Astrocyte (in vitro differentiated cells and primary cell): ENCODE measurements at regions not wholly inside any gene's neighbourhood (a gene's known extent, or its start where the extent isn't known, plus 50 kb on each side); places are given as distances from the start of the nearest gene placed in this dataset.

Experiments
- DNase-seq: peaks from one replicate; pipeline ENCODE4 v3.0.0-alpha.2; 2010; ENCODE audit warnings: low read depth
- FAIRE-seq: peaks from 2 replicates; lab custom pipeline; 2011; peaks lifted over from hg19 to GRCh38; lab: Jason Lieb, UNC
- H2AFZ ChIP-seq: 2 replicates; pipeline ENCODE4 v1.6.0; 2012; ENCODE audit warnings: low read depth, low read length, inconsistent platforms
- H3K27ac ChIP-seq: 2 replicates; pipeline ENCODE4 v1.5.1; 2011; ENCODE audit warnings: low read depth, low read length, inconsistent platforms
- H3K27me3 ChIP-seq: 2 replicates; pipeline ENCODE4 v1.6.0; 2011; ENCODE audit warnings: low read length, inconsistent platforms; ENCODE audit not compliant: insufficient read depth
- H3K36me3 ChIP-seq: 2 replicates; pipeline ENCODE4 v1.5.1; 2011; ENCODE audit warnings: low read length, inconsistent platforms; ENCODE audit not compliant: insufficient read depth
- H3K4me1 ChIP-seq: 2 replicates; pipeline ENCODE4 v1.5.1; 2011; ENCODE audit warnings: low read length, inconsistent platforms; ENCODE audit not compliant: insufficient read depth
- H3K4me2 ChIP-seq: 2 replicates; pipeline ENCODE4 v1.6.0; 2012; ENCODE audit warnings: low read length, inconsistent platforms
- H3K4me3 ChIP-seq: 2 replicates; pipeline ENCODE4 v1.5.1; 2011; ENCODE audit warnings: low read depth, mild to moderate bottlenecking, low read length, inconsistent platforms; ENCODE audit not compliant: insufficient read depth
- H3K79me2 ChIP-seq: 2 replicates; pipeline ENCODE4 v1.6.0; 2012; ENCODE audit warnings: mild to moderate bottlenecking, low read length, inconsistent platforms; ENCODE audit not compliant: insufficient read depth
- H3K9ac ChIP-seq: 2 replicates; pipeline ENCODE4 v1.6.0; 2012; ENCODE audit warnings: mild to moderate bottlenecking, low read length, inconsistent platforms
- H3K9me3 ChIP-seq: 2 replicates; pipeline ENCODE4 v1.5.1; 2012; ENCODE audit warnings: low read depth, mild to moderate bottlenecking, low read length, inconsistent platforms; ENCODE audit not compliant: insufficient read depth
- H4K20me1 ChIP-seq: 2 replicates; pipeline ENCODE4 v1.6.0; 2012; ENCODE audit warnings: low read length, inconsistent platforms; ENCODE audit not compliant: insufficient read depth
- H3K27ac Mint-ChIP-seq: one replicate; pipeline ENCODE4 v1.8.0; 2021; ENCODE audit warnings: mild to moderate bottlenecking, mixed read lengths; ENCODE audit not compliant: unreplicated experiment
- H3K27me3 Mint-ChIP-seq: one replicate; pipeline ENCODE4 v1.8.0; 2021; ENCODE audit warnings: low read depth, mixed read lengths; ENCODE audit not compliant: unreplicated experiment
- H3K36me3 Mint-ChIP-seq: one replicate; pipeline ENCODE4 v1.8.0; 2021; ENCODE audit warnings: low read depth, mixed read lengths; ENCODE audit not compliant: unreplicated experiment
- H3K4me1 Mint-ChIP-seq: one replicate; pipeline ENCODE4 v1.8.0; 2021; ENCODE audit warnings: low read depth, mixed read lengths; ENCODE audit not compliant: unreplicated experiment
- H3K4me3 Mint-ChIP-seq: one replicate; pipeline ENCODE4 v1.8.0; 2021; ENCODE audit warnings: mild to moderate bottlenecking, moderate library complexity, mixed read lengths; ENCODE audit not compliant: unreplicated experiment
- H3K9me3 Mint-ChIP-seq: one replicate; pipeline ENCODE4 v1.8.0; 2021; ENCODE audit warnings: mild to moderate bottlenecking, mixed read lengths; ENCODE audit not compliant: unreplicated experiment
- CTCF ChIP-seq: IDR thresholded peaks from 2 replicates; pipeline ENCODE4 v1.5.1; 2011; ENCODE audit warnings: low read depth, mild to moderate bottlenecking, inconsistent platforms, low read length, moderate library complexity; ENCODE audit not compliant: insufficient read depth
- EZH2 ChIP-seq: IDR thresholded peaks from 2 replicates; pipeline ENCODE4 v1.6.1; 2012; ENCODE audit warnings: mild to moderate bottlenecking, low read length, inconsistent platforms; ENCODE audit not compliant: insufficient read depth

GRCh38 chr4:71664366-71664765, 119.5 kb downstream of the GC start:
- H3K79me2 ChIP-seq = no peaks in the 10 kb centered on the region

GRCh38 chr4:71663780-71664179, 120.1 kb downstream of the GC start:
- Histone ChIP-seq H3K4me3 (no peak overlapping the region), H3K27ac (no peak overlapping the region), H3K27me3 (no peaks in the 10 kb centered on the region), H3K36me3 (no peaks in the 10 kb centered on the region), H4K20me1 (no peaks in the 10 kb centered on the region), H2AFZ (no peak overlapping the region), H3K4me1 (no peaks in the 10 kb centered on the region), H3K4me2 (no peak overlapping the region), H3K79me2 (no peaks in the 10 kb centered on the region), H3K9ac (no peak overlapping the region), H3K9me3 (no peaks in the 10 kb centered on the region)
- Mint-ChIP-seq H3K9me3 (no peaks in the 10 kb centered on the region), H3K27me3 (no peaks in the 10 kb centered on the region), H3K4me3 (no peak overlapping the region), H3K27ac (no peak overlapping the region), H3K36me3 (no peaks in the 10 kb centered on the region), H3K4me1 (peaks cover 6% of the 10 kb centered on the region)
- FAIRE-seq (no peak), DNase-seq (no peak)
- no peak for TF ChIP-seq EZH2
- TF ChIP-seq CTCF = no peak

More at GRCh38 chr4:71664366-71664765, 119.5 kb downstream of the GC start:
- H4K20me1 ChIP-seq = no peaks in the 10 kb centered on the region
- DNase-seq (no peak), FAIRE-seq (peak; percentile 17)
- H3K36me3 ChIP-seq = no peaks in the 10 kb centered on the region
- no peak overlapping the region for H3K4me3 ChIP-seq
- H3K4me1 ChIP-seq = no peaks in the 10 kb centered on the region
- Mint-ChIP-seq H3K4me3 (no peak overlapping the region), H3K36me3 (no peaks in the 10 kb centered on the region), H3K27ac (no peak overlapping the region), H3K4me1 (peaks cover 6% of the 10 kb centered on the region), H3K27me3 (no peaks in the 10 kb centered on the region), H3K9me3 (no peaks in the 10 kb centered on the region)
- H2AFZ ChIP-seq = no peak overlapping the region
- H3K9ac ChIP-seq = no peak overlapping the region
- TF ChIP-seq EZH2 = no peak
- no peak for TF ChIP-seq CTCF
- H3K9me3 ChIP-seq = no peaks in the 10 kb centered on the region
- H3K27me3 ChIP-seq = no peaks in the 10 kb centered on the region
- H3K4me2 ChIP-seq = no peak overlapping the region
- no peak overlapping the region for H3K27ac ChIP-seq

- Mint-ChIP-seq H3K4me1 (peaks cover 6% of the 10 kb centered on the region), H3K36me3 (no peaks in the 10 kb centered on the region), H3K4me3 (no peak overlapping the region), H3K27ac (no peak overlapping the region), H3K27me3 (no peaks in the 10 kb centered on the region), H3K9me3 (peaks cover 2% of the 10 kb centered on the region)
- Histone ChIP-seq H2AFZ (no peak overlapping the region), H3K4me2 (no peak overlapping the region), H3K27me3 (no peaks in the 10 kb centered on the region), H3K36me3 (no peaks in the 10 kb centered on the region), H3K9ac (no peak overlapping the region), H3K4me1 (no peaks in the 10 kb centered on the region), H4K20me1 (no peaks in the 10 kb centered on the region), H3K4me3 (no peak overlapping the region), H3K27ac (no peak overlapping the region), H3K9me3 (no peaks in the 10 kb centered on the region), H3K79me2 (no peaks in the 10 kb centered on the region)
- DNase-seq (no peak), FAIRE-seq (no peak)
- TF ChIP-seq CTCF (no peak), EZH2 (no peak)
Measured at GRCh38 chr4:71659979-71660378, 123.9 kb downstream of the GC start.
